Neural cell (in vitro differentiated cells): ENCODE measurements at regions not wholly inside any gene's neighbourhood (a gene's known extent, or its start where the extent isn't known, plus 50 kb on each side); places are given as distances from the start of the nearest gene placed in this dataset.

ENCODE experiments used
- H2AFZ ChIP-seq: fragments of 200-600, 300-800 bp; sonication (generic), shearing (Covaris generic); 2 replicates; pipeline ENCODE4 v1.6.0; 2014; ENCODE audit warnings: low read depth, mild to moderate bottlenecking, antibody characterized with exemption, low read length, moderate library complexity
- H3F3A ChIP-seq: fragments of 200-600 bp; shearing (Covaris generic); 2 replicates; pipeline ENCODE4 v1.6.1; 2016; ENCODE audit warnings: mild to moderate bottlenecking, moderate library complexity, mixed read lengths, antibody characterized with exemption, low read length; ENCODE audit not compliant: insufficient read depth, poor library complexity, severe bottlenecking
- H3K27ac ChIP-seq: fragments of 200-600, 300-800 bp; sonication (generic), shearing (Covaris generic); 2 replicates; pipeline ENCODE4 v1.5.1; 2014; ENCODE audit warnings: mild to moderate bottlenecking, low read length, moderate library complexity
- H3K27me3 ChIP-seq: fragments of 300-800, 200-600 bp; sonication (generic), shearing (Covaris generic); 2 replicates; pipeline ENCODE4 v1.6.0; 2014; ENCODE audit warnings: mild to moderate bottlenecking, low read depth, low read length, moderate library complexity; ENCODE audit not compliant: insufficient read depth
- H3K36me3 ChIP-seq: fragments of 300-800, 200-600 bp; sonication (generic), shearing (Covaris generic); 2 replicates; pipeline ENCODE4 v1.5.1; 2014; ENCODE audit warnings: mild to moderate bottlenecking, antibody characterized with exemption, low read length, moderate library complexity; ENCODE audit not compliant: insufficient read depth
- H3K4me2 ChIP-seq: fragments of 300-800, 200-600 bp; sonication (generic), shearing (Covaris generic); 2 replicates; pipeline ENCODE4 v1.6.0; 2014; ENCODE audit warnings: mild to moderate bottlenecking, low read length
- H3K4me3 ChIP-seq: fragments of 300-800, 200-600 bp; sonication (generic), shearing (Covaris generic); 2 replicates; pipeline ENCODE4 v1.5.1; 2014; ENCODE audit warnings: mild to moderate bottlenecking, low read length, moderate library complexity
- H3K79me2 ChIP-seq: fragments of 200-600 bp; shearing (Covaris generic); replicated peaks from 2 replicates; pipeline ENCODE4 v1.6.0; 2014; ENCODE audit warnings: mild to moderate bottlenecking, low read length, moderate library complexity; ENCODE audit not compliant: insufficient read depth
- H3K9ac ChIP-seq: fragments of 300-800, 200-600 bp; sonication (generic), shearing (Covaris generic); 2 replicates; pipeline ENCODE4 v1.6.1; 2016; ENCODE audit warnings: mild to moderate bottlenecking, low read length, mixed read lengths
- H3K9me2 ChIP-seq: fragments of 200-600 bp; shearing (Covaris generic); 2 replicates; pipeline ENCODE4 v1.6.1; 2016; ENCODE audit warnings: mild to moderate bottlenecking, low read length, mixed read lengths; ENCODE audit not compliant: insufficient read depth
- H3K9me3 ChIP-seq: fragments of 200-600, 300-800 bp; sonication (generic), shearing (Covaris generic); 2 replicates; pipeline ENCODE4 v1.6.1; 2016; ENCODE audit warnings: mild to moderate bottlenecking, mixed run types, low read length, moderate library complexity, mixed read lengths
- H4K20me1 ChIP-seq: fragments of 200-600 bp; shearing (Covaris generic); 2 replicates; pipeline ENCODE4 v1.6.1; 2016; ENCODE audit warnings: mild to moderate bottlenecking, mixed run types; ENCODE audit not compliant: insufficient read depth
- CTCF ChIP-seq: fragments of 450-650 bp; IDR thresholded peaks from 2 replicates; pipeline ENCODE4 v1.5.1; 2014; ENCODE audit warnings: antibody characterized with exemption, mild to moderate bottlenecking, moderate library complexity; ENCODE audit not compliant: poor library complexity, severe bottlenecking
- EP300 ChIP-seq: fragments of 450-650 bp; conservative IDR thresholded peaks from 2 replicates; pipeline ENCODE4 v1.6.1; 2014; ENCODE audit warnings: antibody characterized with exemption, mild to moderate bottlenecking, moderate library complexity; ENCODE audit not compliant: poor library complexity, severe bottlenecking
- EZH2 ChIP-seq: fragments of 200-600, 300-800 bp; shearing (Covaris generic), sonication (generic); IDR thresholded peaks from 2 replicates; pipeline ENCODE4 v1.6.1; 2014; ENCODE audit warnings: antibody characterized with exemption, low read length, borderline replicate concordance, mild to moderate bottlenecking; ENCODE audit not compliant: insufficient read depth, poor library complexity, severe bottlenecking
- MXI1 ChIP-seq: fragments of 450-650 bp; conservative IDR thresholded peaks from 2 replicates; pipeline ENCODE4 v1.6.1; 2014; ENCODE audit warnings: antibody characterized with exemption, mild to moderate bottlenecking; ENCODE audit not compliant: poor library complexity, severe bottlenecking
- POLR2AphosphoS5 ChIP-seq: IDR thresholded peaks from 2 replicates; pipeline ENCODE4 v1.6.1; 2012
- RAD21 ChIP-seq: fragments of 450-650 bp; conservative IDR thresholded peaks from 2 replicates; pipeline ENCODE4 v1.6.1; 2014; ENCODE audit warnings: antibody characterized with exemption, mild to moderate bottlenecking, moderate library complexity
- REST ChIP-seq: IDR thresholded peaks from 2 replicates; pipeline ENCODE4 v1.6.1; 2012; ENCODE audit warnings: borderline replicate concordance
- SMC3 ChIP-seq: fragments of 450-650 bp; conservative IDR thresholded peaks from 2 replicates; pipeline ENCODE4 v1.6.1; 2014; ENCODE audit warnings: antibody characterized with exemption, mild to moderate bottlenecking, moderate library complexity; ENCODE audit not compliant: poor library complexity
- TAF1 ChIP-seq: IDR thresholded peaks from 2 replicates; pipeline ENCODE4 v1.6.1; 2012; ENCODE audit warnings: low read depth

DNA sequence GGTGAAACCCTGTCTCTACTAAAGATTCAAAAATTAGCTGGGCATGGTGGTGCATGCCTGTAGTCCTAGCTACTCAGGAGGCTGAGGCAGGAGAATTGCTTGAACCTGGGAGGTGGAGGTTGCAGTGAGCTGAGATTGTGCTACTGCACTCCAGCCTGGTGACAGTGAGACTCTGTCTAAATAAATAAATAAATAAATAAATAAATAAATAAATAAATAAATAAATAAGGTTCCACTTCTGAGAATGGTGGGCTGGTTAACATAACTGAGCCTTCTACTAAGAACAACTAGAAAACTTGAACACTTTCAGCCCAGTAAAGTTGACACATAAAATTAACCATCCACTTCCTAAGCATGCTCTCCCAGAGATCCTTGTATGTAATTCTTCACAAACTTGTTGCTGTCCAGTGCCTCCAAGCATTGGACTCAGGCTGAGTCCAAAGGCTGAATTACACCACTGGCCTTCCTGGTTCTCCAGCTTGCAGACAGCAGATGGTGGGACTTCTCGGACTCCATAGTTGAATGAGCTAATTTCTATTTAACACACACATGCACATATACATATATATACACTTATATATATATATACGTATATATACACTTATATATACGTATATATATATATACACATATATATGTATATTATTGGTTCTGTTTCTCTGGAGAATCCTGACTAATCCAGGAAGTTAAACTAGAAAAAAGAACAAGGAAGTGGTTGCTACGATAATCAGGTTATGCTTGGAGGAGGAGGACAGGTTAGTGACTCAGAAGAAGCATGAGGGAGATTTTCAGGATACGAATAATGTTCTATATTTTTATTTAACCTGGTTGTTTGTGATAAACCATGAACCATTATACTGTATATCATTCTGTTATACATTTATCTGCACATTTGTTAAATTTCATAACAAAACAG lies 348.8 kb downstream of the METTL4 start:
- H3K4me2 ChIP-seq = no peak overlapping the region
- TF ChIP-seq POLR2AphosphoS5 (no peak), EP300 (no peak), SMC3 (no peak), MXI1 (no peak), RAD21 (no peak), REST (no peak), EZH2 (no peak), TAF1 (no peak), CTCF (no peak)
- H3K9me2 ChIP-seq = no peaks in the 10 kb centered on the region
- no peaks in the 10 kb centered on the region for H3K79me2 ChIP-seq
- no peak overlapping the region for H3K4me3 ChIP-seq
- H3K36me3 ChIP-seq = no peaks in the 10 kb centered on the region
- no peaks in the 10 kb centered on the region for H3F3A ChIP-seq
- no peak overlapping the region for H2AFZ ChIP-seq
- no peaks in the 10 kb centered on the region for H4K20me1 ChIP-seq
- no peak overlapping the region for H3K27ac ChIP-seq
- no peak overlapping the region for H3K9ac ChIP-seq
- no peaks in the 10 kb centered on the region for H3K27me3 ChIP-seq
- no peaks in the 10 kb centered on the region for H3K9me3 ChIP-seq

DNA sequence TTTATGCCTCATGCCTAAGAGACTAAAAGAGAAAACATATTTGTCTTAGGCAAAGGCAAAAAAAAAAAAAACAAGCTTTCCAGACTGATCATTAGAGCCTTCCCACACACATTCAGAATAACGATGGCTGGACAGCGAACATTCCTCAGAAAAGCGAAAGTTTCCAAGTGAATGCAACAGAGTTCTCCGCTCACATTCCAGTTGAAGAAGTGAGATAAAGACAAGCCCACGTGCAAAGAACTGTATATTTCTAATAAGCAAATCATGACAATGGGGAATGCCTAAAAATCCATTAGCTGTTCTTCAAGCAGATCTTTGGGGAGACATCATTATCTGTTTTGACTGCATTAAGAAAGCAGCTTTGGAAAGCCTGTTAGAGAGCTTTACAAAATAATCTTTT lies 347.9 kb downstream of the METTL4 start:
- Histone ChIP-seq H4K20me1 (no peaks in the 10 kb centered on the region), H3K4me3 (no peak overlapping the region), H3K4me2 (no peak overlapping the region), H3K9ac (no peak overlapping the region), H3K27ac (no peak overlapping the region), H3K9me3 (no peaks in the 10 kb centered on the region), H3K27me3 (no peaks in the 10 kb centered on the region), H3K36me3 (no peaks in the 10 kb centered on the region), H3K79me2 (no peaks in the 10 kb centered on the region), H2AFZ (no peak overlapping the region), H3K9me2 (no peaks in the 10 kb centered on the region), H3F3A (no peaks in the 10 kb centered on the region)
- TF ChIP-seq RAD21 = no peak
- TF ChIP-seq TAF1 = no peak
- no peak for TF ChIP-seq POLR2AphosphoS5
- no peak for TF ChIP-seq MXI1
- TF ChIP-seq EZH2 = no peak
- no peak for TF ChIP-seq SMC3
- TF ChIP-seq EP300 = no peak
- TF ChIP-seq CTCF = no peak
- no peak for TF ChIP-seq REST
